ENCODE measurements at regions not wholly inside any gene's neighbourhood (a gene's known extent, or its start where the extent isn't known, plus 50 kb on each side); places are given as distances from the start of the nearest gene placed in this dataset.

- Histone ChIP-seq H3K4me3 (ENCODE audit: low read length) (no peak overlapping the region), H3K4me1 (ENCODE audit: control insufficient read depth, insufficient read depth, low read length) (no peaks in the 10 kb centered on the region), H3K27me3 (ENCODE audit: control insufficient read depth, insufficient read depth, low read length) (no peaks in the 10 kb centered on the region), H3K27ac (ENCODE audit: low read depth, low read length) (no peak overlapping the region), H3K9ac (ENCODE audit: low read length) (no peak overlapping the region), H3K36me3 (ENCODE audit: control insufficient read depth, insufficient read depth, low read length) (no peaks in the 10 kb centered on the region)
Observed at GRCh38 chr1:56359056-56359455, 220.3 kb downstream of the PLPP3 start.

GRCh38 chr1:56357927-56358690, 221.3 kb downstream of the PLPP3 start:
- Histone ChIP-seq H3K4me1 (ENCODE audit: control insufficient read depth, insufficient read depth, low read length) (no peaks in the 10 kb centered on the region), H3K36me3 (ENCODE audit: control insufficient read depth, insufficient read depth, low read length) (no peaks in the 10 kb centered on the region), H3K9ac (ENCODE audit: low read length) (no peak overlapping the region), H3K27me3 (ENCODE audit: control insufficient read depth, insufficient read depth, low read length) (no peaks in the 10 kb centered on the region), H3K4me3 (ENCODE audit: low read length) (no peak overlapping the region), H3K27ac (ENCODE audit: low read depth, low read length) (no peak overlapping the region)

- Histone ChIP-seq H3K4me1 (ENCODE audit: control insufficient read depth, insufficient read depth, low read length) (no peaks in the 10 kb centered on the region), H3K9ac (ENCODE audit: low read length) (no peak overlapping the region), H3K27ac (ENCODE audit: low read depth, low read length) (no peak overlapping the region), H3K36me3 (ENCODE audit: control insufficient read depth, insufficient read depth, low read length) (no peaks in the 10 kb centered on the region), H3K27me3 (ENCODE audit: control insufficient read depth, insufficient read depth, low read length) (no peaks in the 10 kb centered on the region), H3K4me3 (ENCODE audit: low read length) (no peak overlapping the region)
Observed at GRCh38 chr1:56356376-56356990, 222.9 kb downstream of the PLPP3 start.

GRCh38 chr1:56355918-56356317, 223.4 kb downstream of the PLPP3 start:
- Histone ChIP-seq H3K27me3 (ENCODE audit: control insufficient read depth, insufficient read depth, low read length) (no peaks in the 10 kb centered on the region), H3K9ac (ENCODE audit: low read length) (no peak overlapping the region), H3K4me3 (ENCODE audit: low read length) (no peak overlapping the region), H3K27ac (ENCODE audit: low read depth, low read length) (no peak overlapping the region), H3K36me3 (ENCODE audit: control insufficient read depth, insufficient read depth, low read length) (no peaks in the 10 kb centered on the region), H3K4me1 (ENCODE audit: control insufficient read depth, insufficient read depth, low read length) (no peaks in the 10 kb centered on the region)

GRCh38 chr1:56355422-56355821, 223.9 kb downstream of the PLPP3 start:
- Histone ChIP-seq H3K9ac (ENCODE audit: low read length) (no peak overlapping the region), H3K4me3 (ENCODE audit: low read length) (no peak overlapping the region), H3K4me1 (ENCODE audit: control insufficient read depth, insufficient read depth, low read length) (no peaks in the 10 kb centered on the region), H3K27me3 (ENCODE audit: control insufficient read depth, insufficient read depth, low read length) (no peaks in the 10 kb centered on the region), H3K36me3 (ENCODE audit: control insufficient read depth, insufficient read depth, low read length) (no peaks in the 10 kb centered on the region), H3K27ac (ENCODE audit: low read depth, low read length) (no peak overlapping the region)

- Histone ChIP-seq H3K27me3 (ENCODE audit: control insufficient read depth, insufficient read depth, low read length) (no peaks in the 10 kb centered on the region), H3K36me3 (ENCODE audit: control insufficient read depth, insufficient read depth, low read length) (no peaks in the 10 kb centered on the region), H3K4me3 (ENCODE audit: low read length) (no peak overlapping the region), H3K4me1 (ENCODE audit: control insufficient read depth, insufficient read depth, low read length) (no peaks in the 10 kb centered on the region), H3K9ac (ENCODE audit: low read length) (no peak overlapping the region), H3K27ac (ENCODE audit: low read depth, low read length) (no peak overlapping the region)
Observed at GRCh38 chr1:56345831-56346230, 233.5 kb downstream of the PLPP3 start.

- H3K27ac ChIP-seq (ENCODE audit: low read depth, low read length): no peak overlapping the region
- H3K4me3 ChIP-seq (ENCODE audit: low read length): no peak overlapping the region
- no peak overlapping the region for H3K9ac ChIP-seq (ENCODE audit: low read length)
- no peaks in the 10 kb centered on the region for H3K4me1 ChIP-seq (ENCODE audit: control insufficient read depth, insufficient read depth, low read length)
- H3K36me3 ChIP-seq (ENCODE audit: control insufficient read depth, insufficient read depth, low read length): no peaks in the 10 kb centered on the region
- no peaks in the 10 kb centered on the region for H3K27me3 ChIP-seq (ENCODE audit: control insufficient read depth, insufficient read depth, low read length)
Observed at GRCh38 chr1:56340977-56341376, 238.4 kb downstream of the PLPP3 start.

- Histone ChIP-seq H3K9ac (ENCODE audit: low read length) (no peak overlapping the region), H3K27me3 (ENCODE audit: control insufficient read depth, insufficient read depth, low read length) (no peaks in the 10 kb centered on the region), H3K36me3 (ENCODE audit: control insufficient read depth, insufficient read depth, low read length) (no peaks in the 10 kb centered on the region), H3K4me3 (ENCODE audit: low read length) (no peak overlapping the region), H3K27ac (ENCODE audit: low read depth, low read length) (no peak overlapping the region), H3K4me1 (ENCODE audit: control insufficient read depth, insufficient read depth, low read length) (no peaks in the 10 kb centered on the region)
Observed at GRCh38 chr1:56339786-56340465, 239.4 kb downstream of the PLPP3 start.

- Histone ChIP-seq H3K27me3 (ENCODE audit: control insufficient read depth, insufficient read depth, low read length) (no peaks in the 10 kb centered on the region), H3K4me3 (ENCODE audit: low read length) (no peak overlapping the region), H3K27ac (ENCODE audit: low read depth, low read length) (no peak overlapping the region), H3K9ac (ENCODE audit: low read length) (no peak overlapping the region), H3K4me1 (ENCODE audit: control insufficient read depth, insufficient read depth, low read length) (no peaks in the 10 kb centered on the region), H3K36me3 (ENCODE audit: control insufficient read depth, insufficient read depth, low read length) (no peaks in the 10 kb centered on the region)
Observed at GRCh38 chr1:56339093-56339492, 240.3 kb downstream of the PLPP3 start.

- Histone ChIP-seq H3K4me3 (ENCODE audit: low read length) (no peak overlapping the region), H3K27me3 (ENCODE audit: control insufficient read depth, insufficient read depth, low read length) (no peaks in the 10 kb centered on the region), H3K4me1 (ENCODE audit: control insufficient read depth, insufficient read depth, low read length) (no peaks in the 10 kb centered on the region), H3K36me3 (ENCODE audit: control insufficient read depth, insufficient read depth, low read length) (no peaks in the 10 kb centered on the region), H3K9ac (ENCODE audit: low read length) (no peak overlapping the region), H3K27ac (ENCODE audit: low read depth, low read length) (no peak overlapping the region)
Observed at GRCh38 chr1:56336982-56337381, 242.4 kb downstream of the PLPP3 start.

GRCh38 chr1:56335394-56335793, 244.0 kb downstream of the PLPP3 start:
- no peaks in the 10 kb centered on the region for H3K27me3 ChIP-seq (ENCODE audit: control insufficient read depth, insufficient read depth, low read length)
- no peaks in the 10 kb centered on the region for H3K36me3 ChIP-seq (ENCODE audit: control insufficient read depth, insufficient read depth, low read length)
- no peak overlapping the region for H3K27ac ChIP-seq (ENCODE audit: low read depth, low read length)

GRCh38 chr1:56334047-56334446, 245.3 kb downstream of the PLPP3 start:
- Histone ChIP-seq H3K27me3 (ENCODE audit: control insufficient read depth, insufficient read depth, low read length) (no peaks in the 10 kb centered on the region), H3K27ac (ENCODE audit: low read depth, low read length) (no peak overlapping the region), H3K36me3 (ENCODE audit: control insufficient read depth, insufficient read depth, low read length) (no peaks in the 10 kb centered on the region)

More at GRCh38 chr1:56335394-56335793, 244.0 kb downstream of the PLPP3 start:
- Histone ChIP-seq H3K9ac (ENCODE audit: low read length) (no peak overlapping the region), H3K4me1 (ENCODE audit: control insufficient read depth, insufficient read depth, low read length) (no peaks in the 10 kb centered on the region), H3K4me3 (ENCODE audit: low read length) (no peak overlapping the region)

More at GRCh38 chr1:56334047-56334446, 245.3 kb downstream of the PLPP3 start:
- no peak overlapping the region for H3K4me3 ChIP-seq (ENCODE audit: low read length)
- no peaks in the 10 kb centered on the region for H3K4me1 ChIP-seq (ENCODE audit: control insufficient read depth, insufficient read depth, low read length)
- no peak overlapping the region for H3K9ac ChIP-seq (ENCODE audit: low read length)

All from rectal smooth muscle tissue (tissue), 1 donor.